ENCODE measurements at regions not wholly inside any gene's neighbourhood (a gene's known extent, or its start where the extent isn't known, plus 50 kb on each side); places are given as distances from the start of the nearest gene placed in this dataset.

- Histone ChIP-seq H2BK15ac (ENCODE audit: low read length) (no peak overlapping the region), H2AK5ac (ENCODE audit: low read depth, low read length) (no peak overlapping the region), H2BK120ac (ENCODE audit: low read depth, low read length) (no peak overlapping the region), H3K4me1 (ENCODE audit: control insufficient read depth in 2 of 2, insufficient read depth in 1 of 2, low read depth in 1 of 2, low read length in 2 of 2) (no peaks in the 10 kb centered on the region), H3K9me3 (replicated peaks in 1 of 2; ENCODE audit: control insufficient read depth in 2 of 2, insufficient read depth in 1 of 2, low read depth in 1 of 2, low read length in 2 of 2) (peaks cover 0 to 6% of the 10 kb centered on the region in 2 donors), H3K27me3 (ENCODE audit: control insufficient read depth in 3 of 3, insufficient read depth in 3 of 3, low read depth in 1 of 3, low read length in 3 of 3) (peaks cover 0 to 5% (median 0%) of the 10 kb centered on the region in 3 experiments), H3K79me1 (ENCODE audit: low read depth, low read length) (no peaks in the 10 kb centered on the region), H3K4ac (ENCODE audit: low read length) (no peak overlapping the region), H3K4me2 (ENCODE audit: insufficient read depth, low read length, poor library complexity, severe bottlenecking) (no peak overlapping the region), H3K4me3 (ENCODE audit: low read length in 2 of 2) (no peak overlapping the region), H2AFZ (ENCODE audit: low read length) (peak overlapping the region; percentile 46), H2BK5ac (ENCODE audit: low read length) (no peak overlapping the region), H2BK12ac (ENCODE audit: low read length) (no peak overlapping the region), H4K8ac (ENCODE audit: low read depth, low read length) (no peak overlapping the region), H3K23ac (ENCODE audit: low read depth, low read length, poor library complexity) (no peak overlapping the region), H3K9ac (ENCODE audit: low read depth, low read length, poor library complexity) (no peak overlapping the region), H3K18ac (ENCODE audit: low read length) (no peak overlapping the region), H3K36me3 (replicated peaks in 1 of 2; ENCODE audit: control insufficient read depth in 2 of 2, insufficient read depth in 2 of 2, low read length in 2 of 2) (no peaks in the 10 kb centered on the region), H3K14ac (ENCODE audit: low read length) (no peak overlapping the region), H3K27ac (replicated peaks; ENCODE audit: low read length) (no peak overlapping the region), H4K91ac (ENCODE audit: low read depth, low read length, poor library complexity) (no peak overlapping the region)
- WGBS, 2 donors (ENCODE audit: extremely low coverage in 2 of 2, insufficient read length in 2 of 2, insufficient replicate concordance in 1 of 2): no CpG with 5 or more reads among the region's 12 CpGs
- no peak for DNase-seq (ENCODE audit: low spot score)
Observed at GRCh38 chr15:21262851-21263425, 177.4 kb downstream of the POTEB3 start.

- no peak overlapping the region for H2BK15ac ChIP-seq (ENCODE audit: low read length)
- no peak overlapping the region for H4K91ac ChIP-seq (ENCODE audit: low read depth, low read length, poor library complexity)
- H2AFZ ChIP-seq (ENCODE audit: low read length): peak overlapping the region; percentile 46
- H3K4me2 ChIP-seq (ENCODE audit: insufficient read depth, low read length, poor library complexity, severe bottlenecking): no peak overlapping the region
- no peak overlapping the region for H2BK5ac ChIP-seq (ENCODE audit: low read length)
- H3K9me3 ChIP-seq (replicated peaks in 1 of 2; ENCODE audit: control insufficient read depth in 2 of 2, insufficient read depth in 1 of 2, low read depth in 1 of 2, low read length in 2 of 2): peaks cover 0 to 6% of the 10 kb centered on the region in 2 donors
- H3K4me3 ChIP-seq (ENCODE audit: low read length in 2 of 2): no peak overlapping the region
- H3K9ac ChIP-seq (ENCODE audit: low read depth, low read length, poor library complexity): no peak overlapping the region
- no peak overlapping the region for H2BK12ac ChIP-seq (ENCODE audit: low read length)
- H3K27me3 ChIP-seq (ENCODE audit: control insufficient read depth in 3 of 3, insufficient read depth in 3 of 3, low read depth in 1 of 3, low read length in 3 of 3): peaks cover 0 to 5% (median 0%) of the 10 kb centered on the region in 3 experiments
- no peak overlapping the region for H3K4ac ChIP-seq (ENCODE audit: low read length)
- WGBS, 2 donors (ENCODE audit: extremely low coverage in 2 of 2, insufficient read length in 2 of 2, insufficient replicate concordance in 1 of 2): no CpG with 5 or more reads among the region's 30 CpGs
- no peak overlapping the region for H3K23ac ChIP-seq (ENCODE audit: low read depth, low read length, poor library complexity)
- H3K27ac ChIP-seq (replicated peaks; ENCODE audit: low read length): no peak overlapping the region
- no peaks in the 10 kb centered on the region for H3K79me1 ChIP-seq (ENCODE audit: low read depth, low read length)
- no peaks in the 10 kb centered on the region for H3K36me3 ChIP-seq (replicated peaks in 1 of 2; ENCODE audit: control insufficient read depth in 2 of 2, insufficient read depth in 2 of 2, low read length in 2 of 2)
- no peak overlapping the region for H4K8ac ChIP-seq (ENCODE audit: low read depth, low read length)
- H3K4me1 ChIP-seq (ENCODE audit: control insufficient read depth in 2 of 2, insufficient read depth in 1 of 2, low read depth in 1 of 2, low read length in 2 of 2): no peaks in the 10 kb centered on the region
- H3K18ac ChIP-seq (ENCODE audit: low read length): no peak overlapping the region
- H2BK120ac ChIP-seq (ENCODE audit: low read depth, low read length): no peak overlapping the region
- H2AK5ac ChIP-seq (ENCODE audit: low read depth, low read length): no peak overlapping the region
- no peak for DNase-seq (ENCODE audit: low spot score)
- peak overlapping the region; percentile 38 for H3K14ac ChIP-seq (ENCODE audit: low read length)
Observed at GRCh38 chr15:21261965-21262850, 178.1 kb downstream of the POTEB3 start.

GRCh38 chr15:21261396-21261964, 178.8 kb downstream of the POTEB3 start:
- H3K9me3 ChIP-seq (replicated peaks in 1 of 2; ENCODE audit: control insufficient read depth in 2 of 2, insufficient read depth in 1 of 2, low read depth in 1 of 2, low read length in 2 of 2): peaks cover 0 to 6% of the 10 kb centered on the region in 2 donors
- no peak overlapping the region for H3K23ac ChIP-seq (ENCODE audit: low read depth, low read length, poor library complexity)
- no CpG with 5 or more reads among the region's 18 CpGs for WGBS, 2 donors (ENCODE audit: extremely low coverage in 2 of 2, insufficient read length in 2 of 2, insufficient replicate concordance in 1 of 2)
- H3K18ac ChIP-seq (ENCODE audit: low read length): no peak overlapping the region
- no peak overlapping the region for H3K9ac ChIP-seq (ENCODE audit: low read depth, low read length, poor library complexity)
- H3K4me1 ChIP-seq (ENCODE audit: control insufficient read depth in 2 of 2, insufficient read depth in 1 of 2, low read depth in 1 of 2, low read length in 2 of 2): no peaks in the 10 kb centered on the region
- H2BK12ac ChIP-seq (ENCODE audit: low read length): no peak overlapping the region
- peak overlapping the region; percentile 38 for H3K14ac ChIP-seq (ENCODE audit: low read length)
- no peak for DNase-seq (ENCODE audit: low spot score)
- no peak overlapping the region for H2BK15ac ChIP-seq (ENCODE audit: low read length)
- no peak overlapping the region for H3K4me3 ChIP-seq (ENCODE audit: low read length in 2 of 2)
- no peak overlapping the region for H2BK5ac ChIP-seq (ENCODE audit: low read length)
- H2AFZ ChIP-seq (ENCODE audit: low read length): peak overlapping the region; percentile 4
- no peak overlapping the region for H4K91ac ChIP-seq (ENCODE audit: low read depth, low read length, poor library complexity)
- no peak overlapping the region for H3K27ac ChIP-seq (replicated peaks; ENCODE audit: low read length)
- H3K79me1 ChIP-seq (ENCODE audit: low read depth, low read length): no peaks in the 10 kb centered on the region
- no peak overlapping the region for H3K4ac ChIP-seq (ENCODE audit: low read length)
- H2BK120ac ChIP-seq (ENCODE audit: low read depth, low read length): no peak overlapping the region
- H3K27me3 ChIP-seq (ENCODE audit: control insufficient read depth in 3 of 3, insufficient read depth in 3 of 3, low read depth in 1 of 3, low read length in 3 of 3): peaks cover 0 to 5% (median 0%) of the 10 kb centered on the region in 3 experiments
- H3K4me2 ChIP-seq (ENCODE audit: insufficient read depth, low read length, poor library complexity, severe bottlenecking): no peak overlapping the region
- no peak overlapping the region for H2AK5ac ChIP-seq (ENCODE audit: low read depth, low read length)
- H3K36me3 ChIP-seq (replicated peaks in 1 of 2; ENCODE audit: control insufficient read depth in 2 of 2, insufficient read depth in 2 of 2, low read length in 2 of 2): no peaks in the 10 kb centered on the region
- H4K8ac ChIP-seq (ENCODE audit: low read depth, low read length): no peak overlapping the region

- Histone ChIP-seq H4K91ac (ENCODE audit: low read depth, low read length, poor library complexity) (no peak overlapping the region), H3K4me2 (ENCODE audit: insufficient read depth, low read length, poor library complexity, severe bottlenecking) (no peak overlapping the region), H3K9ac (ENCODE audit: low read depth, low read length, poor library complexity) (no peak overlapping the region), H3K4me3 (ENCODE audit: low read length in 2 of 2) (no peak overlapping the region), H3K9me3 (replicated peaks in 1 of 2; ENCODE audit: control insufficient read depth in 2 of 2, insufficient read depth in 1 of 2, low read depth in 1 of 2, low read length in 2 of 2) (peaks cover 0 to 6% of the 10 kb centered on the region in 2 donors), H2BK5ac (ENCODE audit: low read length) (no peak overlapping the region), H2AK5ac (ENCODE audit: low read depth, low read length) (no peak overlapping the region), H3K4me1 (ENCODE audit: control insufficient read depth in 2 of 2, insufficient read depth in 1 of 2, low read depth in 1 of 2, low read length in 2 of 2) (no peaks in the 10 kb centered on the region), H2BK120ac (ENCODE audit: low read depth, low read length) (no peak overlapping the region), H2BK15ac (ENCODE audit: low read length) (no peak overlapping the region), H2BK12ac (ENCODE audit: low read length) (no peak overlapping the region), H3K27ac (replicated peaks; ENCODE audit: low read length) (no peak overlapping the region), H3K4ac (ENCODE audit: low read length) (no peak overlapping the region), H2AFZ (ENCODE audit: low read length) (peak overlapping the region; percentile 4), H3K79me1 (ENCODE audit: low read depth, low read length) (no peaks in the 10 kb centered on the region), H3K18ac (ENCODE audit: low read length) (no peak overlapping the region), H3K23ac (ENCODE audit: low read depth, low read length, poor library complexity) (no peak overlapping the region), H3K14ac (ENCODE audit: low read length) (no peak overlapping the region), H3K27me3 (ENCODE audit: control insufficient read depth in 3 of 3, insufficient read depth in 3 of 3, low read depth in 1 of 3, low read length in 3 of 3) (peaks cover 0 to 5% (median 0%) of the 10 kb centered on the region in 3 experiments), H3K36me3 (replicated peaks in 1 of 2; ENCODE audit: control insufficient read depth in 2 of 2, insufficient read depth in 2 of 2, low read length in 2 of 2) (no peaks in the 10 kb centered on the region), H4K8ac (ENCODE audit: low read depth, low read length) (peak overlapping the region; percentile 52)
- WGBS, 2 donors (ENCODE audit: extremely low coverage in 2 of 2, insufficient read length in 2 of 2, insufficient replicate concordance in 1 of 2): no CpG with 5 or more reads among the region's 15 CpGs
- no peak for DNase-seq (ENCODE audit: low spot score)
Observed at GRCh38 chr15:21260966-21261395, 179.3 kb downstream of the POTEB3 start.
